ENCODE measurements at regions not wholly inside any gene's neighbourhood (a gene's known extent, or its start where the extent isn't known, plus 50 kb on each side); places are given as distances from the start of the nearest gene placed in this dataset.
"Not testable (repeated sequence)": the region's sequence is repeated elsewhere in the genome, so short reads cannot be mapped to it uniquely, and the experiment has no call there.

DNA sequence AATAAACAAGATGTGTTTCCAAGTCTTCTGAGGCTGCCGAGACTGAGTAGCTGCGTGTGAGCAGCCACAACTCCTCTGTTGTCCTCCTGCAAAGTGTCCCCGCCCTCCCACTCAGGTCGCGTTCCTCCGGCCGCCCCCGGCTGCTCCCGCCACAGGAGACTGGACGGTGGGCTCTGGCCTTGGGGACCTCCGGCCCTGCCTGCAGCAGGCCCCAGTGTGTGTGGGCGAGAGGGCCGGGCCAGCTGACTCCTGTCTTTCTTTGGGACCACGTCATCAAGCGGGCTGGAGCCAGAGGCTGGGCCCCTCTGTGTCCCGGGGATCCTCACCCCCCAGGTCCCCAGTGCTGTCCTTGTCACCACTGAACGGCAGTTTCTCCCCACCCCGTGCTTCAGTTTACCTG, 175.3 kb downstream of the NPIPB11 start:
- DNase-seq (ENCODE audit: extremely low read depth in 1 of 11, low read depth in 9 of 11, low spot score in 4 of 11) = no peak

DNA sequence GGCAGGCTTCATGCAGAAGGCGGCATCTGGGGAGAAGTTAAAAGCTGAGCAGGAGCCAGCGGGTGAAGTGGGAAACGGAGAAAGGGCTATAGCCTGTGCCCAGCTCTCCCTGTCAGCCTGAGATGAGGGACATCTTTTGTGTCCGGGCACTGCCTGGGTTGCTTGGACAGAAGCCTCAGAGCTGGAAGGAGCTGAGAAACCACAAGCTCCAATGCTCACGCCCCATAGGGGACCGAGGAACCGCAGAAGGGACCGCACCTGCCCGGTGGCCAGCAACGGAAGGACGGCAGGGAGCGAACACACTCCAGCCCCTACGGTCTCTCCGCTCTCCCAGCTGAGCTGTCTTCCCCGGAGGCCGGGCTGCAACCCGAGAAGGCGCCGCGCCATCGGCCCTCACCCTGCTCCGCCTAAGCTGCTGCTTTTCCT, 175.8 kb downstream of the NPIPB11 start:
- DNase-seq (ENCODE audit: extremely low read depth in 1 of 11, low read depth in 9 of 11, low spot score in 4 of 11) = peak in 1 of 11 donors; percentile 33

DNA sequence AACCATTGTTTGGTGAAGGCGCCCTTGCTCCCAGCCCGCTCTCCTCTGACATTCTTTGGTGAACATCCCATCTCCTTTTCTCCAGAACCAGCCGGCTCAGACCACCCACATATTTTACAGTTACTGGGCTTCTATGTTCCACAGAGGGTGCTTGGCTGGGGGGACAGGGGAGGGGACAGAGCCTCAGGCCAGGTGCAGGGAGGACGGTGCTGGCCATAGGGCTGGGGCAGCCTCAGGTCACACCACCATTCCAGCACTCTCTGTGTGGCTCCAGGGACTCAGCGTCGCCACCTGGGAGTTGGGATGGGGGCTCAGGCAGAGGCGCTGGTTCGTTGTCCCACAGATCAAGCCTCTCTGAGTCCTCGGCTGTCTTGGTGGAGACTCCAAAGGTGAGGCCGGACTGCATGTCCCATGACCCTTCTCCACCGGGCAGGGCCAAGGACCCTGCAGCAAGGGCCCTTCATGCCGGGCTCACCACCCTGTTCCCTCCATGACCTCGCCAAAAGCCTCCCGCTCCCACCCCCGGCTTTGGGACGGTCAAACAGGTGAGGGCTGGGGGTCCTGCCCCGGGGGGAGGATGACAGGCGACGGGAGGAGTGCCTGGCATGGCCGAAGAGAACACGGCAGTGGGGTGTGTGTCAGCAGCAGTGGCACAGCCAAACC, 176.4 kb downstream of the NPIPB11 start:
- DNase-seq (ENCODE audit: extremely low read depth in 1 of 11, low read depth in 9 of 11, low spot score in 4 of 11) = not testable (repeated sequence)

DNA sequence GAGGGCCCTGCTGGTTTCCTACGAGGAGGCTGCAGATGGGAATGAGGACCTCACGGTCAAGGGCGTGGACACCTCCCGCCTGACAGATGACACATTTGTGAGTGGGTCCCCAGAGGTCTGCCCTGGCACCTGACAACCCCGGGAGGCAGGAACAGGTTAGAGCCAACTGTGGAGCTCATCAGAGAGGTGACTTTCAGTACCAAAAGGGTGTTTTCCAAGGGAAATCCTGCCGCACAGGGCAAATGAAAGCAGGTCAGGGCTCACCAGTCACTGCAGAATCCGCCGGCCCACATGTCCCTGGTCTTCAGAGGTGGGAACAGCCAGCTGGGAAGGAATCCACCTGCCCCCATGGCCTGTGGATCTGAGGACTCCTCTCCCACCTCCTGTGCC, 176.9 kb downstream of the NPIPB11 start:
- DNase-seq (ENCODE audit: extremely low read depth in 1 of 11, low read depth in 9 of 11, low spot score in 4 of 11) = not testable (repeated sequence)

GRCh38 chr16:29228664-29229611, 177.6 kb downstream of the NPIPB11 start:
- DNase-seq (ENCODE audit: extremely low read depth in 1 of 11, low read depth in 9 of 11, low spot score in 4 of 11) = not testable (repeated sequence)

- peak in 1 of 11 donors; percentile 34 for DNase-seq (ENCODE audit: extremely low read depth in 1 of 11, low read depth in 9 of 11, low spot score in 4 of 11)
Measured at GRCh38 chr16:29227751-29228663, 178.5 kb downstream of the NPIPB11 start.

GRCh38 chr16:29226782-29227181, 179.7 kb downstream of the NPIPB11 start:
- DNase-seq (ENCODE audit: extremely low read depth in 1 of 11, low read depth in 9 of 11, low spot score in 4 of 11) = no peak

GRCh38 chr16:29224675-29225074, 181.8 kb downstream of the NPIPB11 start:
- not testable (repeated sequence) for DNase-seq (ENCODE audit: extremely low read depth in 1 of 11, low read depth in 9 of 11, low spot score in 4 of 11)

DNA sequence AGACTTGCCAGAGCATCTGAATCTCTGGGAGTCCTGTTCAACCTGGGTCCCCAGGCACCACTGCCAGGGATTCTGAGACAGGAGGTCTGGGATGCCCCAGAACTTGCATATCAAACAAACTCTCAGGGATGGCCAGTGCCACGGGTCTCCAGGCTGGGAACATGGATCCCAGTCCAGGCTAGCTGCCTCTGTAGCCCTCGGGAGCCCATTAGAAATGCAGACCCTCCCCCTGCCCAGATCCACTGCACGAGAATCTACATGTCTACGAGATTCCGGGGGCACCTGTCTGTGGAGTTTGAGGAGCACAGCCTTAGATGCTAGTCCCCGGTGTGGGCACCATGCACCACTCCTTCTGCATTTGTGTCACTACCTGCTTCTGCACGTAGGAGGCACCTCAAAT, 183.9 kb downstream of the NPIPB11 start:
- not testable (repeated sequence) for DNase-seq (ENCODE audit: extremely low read depth in 1 of 11, low read depth in 9 of 11, low spot score in 4 of 11)

DNA sequence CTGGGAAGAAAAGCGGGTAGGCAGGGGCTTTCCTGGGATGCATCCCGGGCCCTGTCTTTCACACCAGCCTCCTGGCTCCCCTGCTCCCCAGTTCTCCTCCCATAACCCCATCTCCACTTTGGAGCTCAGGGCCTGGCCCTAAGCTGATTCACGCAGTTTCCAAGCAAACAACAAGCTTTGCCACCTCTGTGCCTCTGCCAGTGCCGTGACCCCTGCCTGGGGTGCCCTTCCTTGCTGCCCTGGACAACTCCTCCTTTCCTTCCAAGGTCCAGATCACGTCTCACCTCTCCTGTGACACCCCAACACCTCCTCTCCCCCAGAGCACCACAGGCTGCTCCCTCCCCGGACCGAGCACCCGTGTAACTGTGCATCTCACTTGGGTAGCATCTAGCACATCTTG, 184.5 kb downstream of the NPIPB11 start:
- DNase-seq (ENCODE audit: extremely low read depth in 1 of 11, low read depth in 9 of 11, low spot score in 4 of 11) = not testable (repeated sequence)

DNA sequence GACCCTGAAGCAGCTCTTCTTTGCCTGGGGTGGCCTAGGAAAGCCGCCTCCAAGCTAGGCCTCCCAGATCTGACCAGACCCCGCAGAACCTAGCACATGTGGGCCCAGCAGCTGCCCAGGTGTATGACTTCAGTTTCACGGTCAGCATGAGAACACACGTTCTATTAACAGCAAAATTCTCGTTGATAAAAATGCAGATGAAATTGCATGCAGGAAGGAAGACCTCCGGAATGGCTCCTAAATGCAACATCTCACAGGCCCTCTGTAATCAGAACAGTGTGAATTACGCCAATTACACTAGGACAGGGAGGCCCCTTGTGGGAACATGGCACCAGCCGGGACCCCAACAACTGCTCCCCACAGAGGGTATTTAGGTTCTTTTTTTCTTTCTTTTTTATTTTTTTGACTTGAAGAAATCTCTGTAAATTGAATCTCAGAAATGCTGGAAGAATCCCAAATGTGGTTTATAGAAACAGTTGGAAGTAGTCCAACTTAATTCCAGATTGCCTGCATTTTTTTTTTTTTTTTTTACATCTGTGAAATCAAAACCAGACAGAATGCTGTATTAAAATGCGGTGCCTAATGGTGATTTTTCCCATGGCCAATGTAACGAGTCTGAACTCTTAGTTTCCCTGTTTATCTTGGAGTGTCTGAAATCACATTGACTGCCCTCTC, 185.1 kb downstream of the NPIPB11 start:
- not testable (repeated sequence) for DNase-seq (ENCODE audit: extremely low read depth in 1 of 11, low read depth in 9 of 11, low spot score in 4 of 11)

GRCh38 chr16:29220647-29221191, 185.8 kb downstream of the NPIPB11 start:
- DNase-seq (ENCODE audit: extremely low read depth in 1 of 11, low read depth in 9 of 11, low spot score in 4 of 11) = not testable (repeated sequence)

DNA sequence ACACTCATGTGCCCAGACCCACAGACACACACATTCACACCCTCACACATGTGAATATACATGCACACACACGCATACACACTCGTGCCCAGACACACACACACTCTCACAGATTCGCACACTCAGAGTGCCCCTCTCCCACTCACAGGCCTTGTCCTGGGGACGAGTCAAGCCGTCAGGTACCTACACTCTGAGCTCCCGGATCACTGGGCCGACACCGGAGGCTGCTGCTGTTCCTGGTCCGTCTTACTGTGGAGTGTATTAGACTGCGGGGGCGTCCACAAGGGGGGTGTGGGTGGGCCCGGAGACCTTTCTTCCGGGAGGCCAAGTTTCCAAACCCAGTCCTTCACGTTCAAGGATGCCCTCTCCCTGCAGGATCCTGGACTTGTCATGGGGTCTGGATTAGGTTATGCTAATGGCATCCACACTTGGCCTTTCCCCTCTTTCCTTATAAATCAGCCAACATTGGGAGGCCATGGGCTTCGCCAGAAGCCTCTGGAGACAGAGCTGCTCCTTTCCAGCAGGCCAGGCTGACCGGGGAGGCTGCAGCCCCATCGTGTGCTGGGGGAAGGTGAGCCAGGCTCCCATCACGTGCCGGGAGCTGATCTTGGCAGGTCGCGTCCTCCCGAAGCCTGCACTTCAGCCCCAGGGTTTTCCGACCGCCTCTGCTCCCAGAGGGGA, 186.4 kb downstream of the NPIPB11 start:
- not testable (repeated sequence) for DNase-seq (ENCODE audit: extremely low read depth in 1 of 11, low read depth in 9 of 11, low spot score in 4 of 11)

GRCh38 chr16:29219562-29219961, 186.9 kb downstream of the NPIPB11 start:
- DNase-seq (ENCODE audit: extremely low read depth in 1 of 11, low read depth in 9 of 11, low spot score in 4 of 11) = not testable (repeated sequence)

DNA sequence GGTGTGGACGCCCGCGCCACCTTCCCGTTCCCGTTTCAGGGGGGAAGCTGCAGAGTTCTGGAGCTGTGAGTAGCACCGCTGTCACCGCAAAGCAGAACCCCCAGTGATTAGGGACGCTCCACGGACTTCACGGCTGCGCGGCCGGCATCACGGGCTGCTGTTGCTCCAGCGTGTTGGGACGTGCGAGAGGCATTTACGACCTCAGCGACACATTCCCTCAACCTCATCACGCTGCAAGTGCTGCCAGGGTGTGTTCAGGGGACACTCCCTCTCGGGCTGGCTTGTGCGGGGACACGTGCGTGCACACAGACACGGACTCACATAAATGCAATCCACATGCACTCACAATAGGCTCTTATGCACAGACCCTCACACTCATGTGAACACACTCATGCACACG, 187.9 kb downstream of the NPIPB11 start:
- DNase-seq (ENCODE audit: extremely low read depth in 1 of 11, low read depth in 9 of 11, low spot score in 4 of 11) = not testable (repeated sequence)

DNA sequence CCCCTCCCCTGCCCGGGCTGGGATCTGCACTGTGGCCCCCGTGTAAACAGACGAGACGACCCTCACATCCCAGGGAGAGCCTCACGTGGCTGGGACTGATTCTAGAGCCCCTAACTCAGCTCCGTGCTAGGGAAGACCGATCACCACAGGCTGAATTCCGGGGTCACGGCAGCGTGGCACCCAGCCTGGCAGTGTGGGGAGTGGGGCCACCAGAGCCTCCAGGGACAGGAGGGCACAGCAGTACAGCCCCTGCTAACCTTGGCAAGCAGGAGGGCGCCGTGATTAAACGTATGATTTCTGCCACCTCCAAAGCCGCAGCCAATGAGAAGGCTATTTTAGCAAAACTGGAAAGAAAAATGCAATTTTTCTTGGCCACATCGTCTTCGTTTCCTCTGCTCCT, 188.3 kb downstream of the NPIPB11 start:
- not testable (repeated sequence) for DNase-seq (ENCODE audit: extremely low read depth in 1 of 11, low read depth in 9 of 11, low spot score in 4 of 11)

DNA sequence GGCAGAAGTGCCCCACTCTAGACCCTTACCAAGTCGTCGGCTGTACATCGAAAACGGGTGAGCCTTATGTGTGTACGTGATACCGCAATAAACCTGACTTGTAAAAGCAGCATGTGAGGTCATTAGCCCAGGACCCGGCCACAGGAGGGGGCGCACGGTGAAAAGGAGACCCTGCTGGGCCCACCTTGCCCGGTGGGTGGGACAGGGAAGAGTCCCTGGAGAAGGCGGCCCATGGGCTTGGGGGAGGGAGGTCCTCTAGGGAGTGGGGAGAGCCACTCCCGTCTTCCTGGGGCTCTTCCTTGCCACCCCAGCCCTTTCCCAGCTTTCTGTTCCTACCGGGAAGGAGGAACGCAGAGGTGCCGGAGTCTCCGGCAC, 188.8 kb downstream of the NPIPB11 start:
- DNase-seq (ENCODE audit: extremely low read depth in 1 of 11, low read depth in 9 of 11, low spot score in 4 of 11) = not testable (repeated sequence)
